Uterus (tissue), 2 donors: ENCODE measurements at regions not wholly inside any gene's neighbourhood (a gene's known extent, or its start where the extent isn't known, plus 50 kb on each side); places are given as distances from the start of the nearest gene placed in this dataset.

Experiments used
- POLR2A ChIP-seq, 2 donors: fragments of 450-650 bp; IDR thresholded peaks; one replicate each; pipeline ENCODE4 v1.6.1; 2016; ENCODE audit warnings: antibody characterized with exemption in 2 of 2, mild to moderate bottlenecking in 1 of 2, moderate library complexity in 1 of 2
- TF ChIP-seq, protein P1 (sequence below), 4 experiments: fragments of 200-600 bp in 2 of 4; fragments of 450-650 bp in 2 of 4; sonication (generic) in 2 of 4; IDR thresholded peaks; one replicate each; pipeline ENCODE4 v1.5.1; 2016 to 2019; ENCODE audit warnings: antibody characterized with exemption in 4 of 4, mild to moderate bottlenecking in 2 of 4, moderate library complexity in 1 of 4

DNA sequence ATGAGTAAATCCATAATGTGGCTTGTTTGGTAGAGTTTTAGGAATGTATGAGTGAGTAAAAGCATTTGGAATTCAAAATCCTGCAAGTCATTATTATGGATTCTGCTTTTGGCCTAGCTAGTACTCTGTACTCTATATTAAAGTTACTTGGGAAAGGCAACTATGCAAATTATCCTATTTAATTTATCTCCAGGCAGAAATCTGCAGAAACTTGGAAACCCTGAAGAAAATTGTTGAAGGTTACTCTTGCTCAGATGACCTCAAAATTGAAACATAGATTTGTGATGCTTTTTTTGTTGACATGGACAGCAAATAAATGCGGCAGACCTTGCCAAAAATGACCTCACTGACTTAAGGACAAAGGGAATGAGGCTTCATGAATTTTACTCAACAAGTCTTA, 477.1 kb upstream of the EYS start:
- TF ChIP-seq, protein P1, sequence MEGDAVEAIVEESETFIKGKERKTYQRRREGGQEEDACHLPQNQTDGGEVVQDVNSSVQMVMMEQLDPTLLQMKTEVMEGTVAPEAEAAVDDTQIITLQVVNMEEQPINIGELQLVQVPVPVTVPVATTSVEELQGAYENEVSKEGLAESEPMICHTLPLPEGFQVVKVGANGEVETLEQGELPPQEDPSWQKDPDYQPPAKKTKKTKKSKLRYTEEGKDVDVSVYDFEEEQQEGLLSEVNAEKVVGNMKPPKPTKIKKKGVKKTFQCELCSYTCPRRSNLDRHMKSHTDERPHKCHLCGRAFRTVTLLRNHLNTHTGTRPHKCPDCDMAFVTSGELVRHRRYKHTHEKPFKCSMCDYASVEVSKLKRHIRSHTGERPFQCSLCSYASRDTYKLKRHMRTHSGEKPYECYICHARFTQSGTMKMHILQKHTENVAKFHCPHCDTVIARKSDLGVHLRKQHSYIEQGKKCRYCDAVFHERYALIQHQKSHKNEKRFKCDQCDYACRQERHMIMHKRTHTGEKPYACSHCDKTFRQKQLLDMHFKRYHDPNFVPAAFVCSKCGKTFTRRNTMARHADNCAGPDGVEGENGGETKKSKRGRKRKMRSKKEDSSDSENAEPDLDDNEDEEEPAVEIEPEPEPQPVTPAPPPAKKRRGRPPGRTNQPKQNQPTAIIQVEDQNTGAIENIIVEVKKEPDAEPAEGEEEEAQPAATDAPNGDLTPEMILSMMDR (IDR thresholded peaks at IDR 0.05), result no peak
- no peak for TF ChIP-seq POLR2A (IDR thresholded peaks at IDR 0.05)
